Endothelial cell of umbilical vein (primary cell): ENCODE measurements at regions not wholly inside any gene's neighbourhood (a gene's known extent, or its start where the extent isn't known, plus 50 kb on each side); places are given as distances from the start of the nearest gene placed in this dataset.

ENCODE experiments used
- BruUV-seq: library from RNA; stranded (reverse); fragments of 400-500 nt; replicated peaks from 2 replicates; lab custom pipeline; 2021; lab: Mats Ljungman, UMichigan
- CTCF ChIA-PET: fragments of 300-600, 350-600 bp; sonication (Branson Sonifier 250); formaldehyde crosslinking; loops from one replicate; lab custom pipeline; 2021; ENCODE audit warnings: antibody characterized with exemption, inconsistent platforms; lab: Charles Lee
- POLR2A ChIA-PET: fragments of 300-600, 350-600 bp; sonication (Branson Sonifier 250); formaldehyde crosslinking; loops from one replicate; lab custom pipeline; 2021; ENCODE audit warnings: antibody characterized with exemption, inconsistent platforms; lab: Charles Lee
- DNase-seq: peaks from one replicate; pipeline ENCODE4 v3.0.0-alpha.2; 2011; ENCODE audit warnings: low read depth, low spot score
- FAIRE-seq: peaks from 2 replicates; lab custom pipeline; 2011; peaks lifted over from hg19 to GRCh38; lab: Jason Lieb, UNC
- H2AFZ ChIP-seq: 2 replicates; pipeline ENCODE4 v1.6.0; 2012; ENCODE audit warnings: low read depth, low read length, control low read depth, inconsistent platforms
- H3K27ac ChIP-seq: 2 replicates; pipeline ENCODE4 v1.5.1; 2011; ENCODE audit warnings: low read depth, mild to moderate bottlenecking, control low read depth, low read length, moderate library complexity; ENCODE audit not compliant: insufficient read depth
- H3K27me3 ChIP-seq, 2 experiments: 2 replicates each; pipeline versions ENCODE4 v1.6.0 to v1.6.1; 2011; ENCODE audit warnings: low read length in 2 of 2, mixed read lengths in 1 of 2; ENCODE audit not compliant: control insufficient read depth in 2 of 2, insufficient read depth in 2 of 2
- H3K36me3 ChIP-seq, 2 experiments: 2 replicates in 1 of 2; 3 replicates in 1 of 2; pipeline ENCODE4 v1.5.1; 2011; ENCODE audit warnings: low read length in 2 of 2, mild to moderate bottlenecking in 1 of 2, moderate library complexity in 1 of 2; ENCODE audit not compliant: control insufficient read depth in 2 of 2, insufficient read depth in 2 of 2; ENCODE audit errors: extremely low read depth in 1 of 2
- H3K4me1 ChIP-seq: 3 replicates; pipeline ENCODE4 v1.5.1; 2011; ENCODE audit warnings: mild to moderate bottlenecking, low read length; ENCODE audit not compliant: control insufficient read depth, insufficient read depth; ENCODE audit errors: extremely low read depth
- H3K4me2 ChIP-seq: 2 replicates; pipeline ENCODE4 v1.6.1; 2011; ENCODE audit warnings: low read length, control low read depth, mixed read lengths; ENCODE audit not compliant: insufficient read depth
- H3K4me3 ChIP-seq, 3 experiments: fragments of 200-600 bp in 1 of 3; sonication (generic), shearing (Covaris generic) in 1 of 3; replicated peaks in 1 of 3; 2 replicates each; pipeline ENCODE4 v1.5.1; 2011 to 2016; ENCODE audit warnings: control low read depth in 3 of 3, low read length in 3 of 3, mild to moderate bottlenecking in 2 of 3, inconsistent platforms in 1 of 3, low read depth in 1 of 3, moderate library complexity in 1 of 3; ENCODE audit not compliant: insufficient read depth in 1 of 3
- H3K79me2 ChIP-seq: 2 replicates; pipeline ENCODE4 v1.6.0; 2012; ENCODE audit warnings: low read length, inconsistent platforms; ENCODE audit not compliant: control insufficient read depth, insufficient read depth
- H3K9ac ChIP-seq: replicated peaks from 2 replicates; pipeline ENCODE3; 2011; ENCODE audit warnings: low read length, control low read depth; ENCODE audit not compliant: insufficient read depth; ENCODE audit errors: extremely low read depth
- H3K9me1 ChIP-seq: replicated peaks from 3 replicates; pipeline ENCODE4 v1.6.0; 2011; ENCODE audit warnings: mild to moderate bottlenecking, low read length; ENCODE audit not compliant: control insufficient read depth, insufficient read depth; ENCODE audit errors: extremely low read depth
- H3K9me3 ChIP-seq: replicated peaks from 2 replicates; pipeline ENCODE4 v1.5.1; 2012; ENCODE audit warnings: low read length, inconsistent platforms; ENCODE audit not compliant: control insufficient read depth, insufficient read depth
- H4K20me1 ChIP-seq: replicated peaks from 2 replicates; pipeline ENCODE3; 2011; ENCODE audit warnings: mild to moderate bottlenecking, low read length; ENCODE audit not compliant: control insufficient read depth, insufficient read depth; ENCODE audit errors: extremely low read depth
- CTCF ChIP-seq, 2 donors: IDR thresholded peaks; 1 replicate in 1 of 2; 2 replicates in 1 of 2; pipeline ENCODE4 v1.5.1; 2011; ENCODE audit warnings: low read length in 2 of 2, mild to moderate bottlenecking in 2 of 2, moderate library complexity in 2 of 2, control low read depth in 1 of 2, inconsistent platforms in 1 of 2, low read depth in 1 of 2; ENCODE audit not compliant: insufficient read depth in 1 of 2; ENCODE audit errors: extremely low read depth in 1 of 2
- FOS ChIP-seq: IDR thresholded peaks from 2 replicates; pipeline ENCODE4 v1.6.1; 2011; ENCODE audit warnings: mild to moderate bottlenecking, low read length, moderate library complexity, borderline replicate concordance; ENCODE audit not compliant: insufficient read depth
- JUN ChIP-seq: IDR thresholded peaks from 2 replicates; pipeline ENCODE4 v1.6.1; 2011; ENCODE audit warnings: borderline replicate concordance, low read depth; ENCODE audit not compliant: insufficient read length, insufficient read depth
- MYC ChIP-seq: IDR thresholded peaks from one replicate; pipeline ENCODE4 v1.6.1; 2011; ENCODE audit warnings: mild to moderate bottlenecking, low read depth, low read length
- POLR2AphosphoS5 ChIP-seq: IDR thresholded peaks from 2 replicates; pipeline ENCODE4 v1.6.1; 2012; ENCODE audit warnings: low read depth, mild to moderate bottlenecking, control low read depth, low read length, moderate library complexity; ENCODE audit not compliant: insufficient read depth
- dilution Hi-C: fragments of 300-500 bp; cut with MboI; formaldehyde crosslinking; loops from one replicate; pipeline ENCODE4 v1.15.0; 2019; ENCODE audit warnings: low sequenced_read_pairs; ENCODE audit not compliant: extremely low pct_ligation_motif_present
- intact Hi-C: fragments of 100-400 bp; cut with micrococcal nuclease; formaldehyde crosslinking; loops from one replicate; pipeline ENCODE4 v1.10.0; 2022

- H3K9ac ChIP-seq = peak overlapping the region; percentile 6
Observed at GRCh38 chr4:13920901-13921300, 293.4 kb upstream of the BOD1L1 start.

More at GRCh38 chr4:13920901-13921300, 293.4 kb upstream of the BOD1L1 start:
- dilution Hi-C loops = no loop called here
- peak overlapping the region; percentile 73 for H3K27ac ChIP-seq
- no peaks in the 10 kb centered on the region for H4K20me1 ChIP-seq
- H3K9me1 ChIP-seq = no peaks in the 10 kb centered on the region
- no peak overlapping the region for H3K4me2 ChIP-seq
- no peaks in the 10 kb centered on the region for H3K27me3 ChIP-seq
- H2AFZ ChIP-seq = no peak overlapping the region
- no peaks in the 10 kb centered on the region for H3K79me2 ChIP-seq
- H3K4me1 ChIP-seq = peaks cover 7% of the 10 kb centered on the region
- H3K36me3 ChIP-seq = no peaks in the 10 kb centered on the region
- intact Hi-C loops = loop anchor here (1.0 kb wide), 2 partner anchors 14 to 33 kb away; no protein-coding TSS in a partner anchor
- peak; percentile 99 for TF ChIP-seq FOS
- peak; percentile 95 for TF ChIP-seq JUN
- no peak for TF ChIP-seq CTCF (IDR thresholded peaks at IDR 0.05; ENCODE audit: extremely low read depth in 1 of 2, insufficient read depth in 1 of 2, low read depth in 1 of 2, low read length in 2 of 2)
- peak; percentile 84 for TF ChIP-seq POLR2AphosphoS5
- no peak for TF ChIP-seq MYC
- ChIA-PET CTCF (interaction anchor here (1.3 to 1.5 kb wide), 3 partner anchors 14 to 267 kb away, joined by 3 to 6 read pairs (median 5); no protein-coding TSS in a partner anchor), POLR2A (no interaction called here)
- FAIRE-seq (peak; percentile 95), DNase-seq (peak; percentile 93)
- no TSS peak for BruUV-seq
- no peak overlapping the region for H3K4me3 ChIP-seq
- H3K9me3 ChIP-seq = no peaks in the 10 kb centered on the region
